ENCODE measurements at regions not wholly inside any gene's neighbourhood (a gene's known extent, or its start where the extent isn't known, plus 50 kb on each side); places are given as distances from the start of the nearest gene placed in this dataset.

DNA sequence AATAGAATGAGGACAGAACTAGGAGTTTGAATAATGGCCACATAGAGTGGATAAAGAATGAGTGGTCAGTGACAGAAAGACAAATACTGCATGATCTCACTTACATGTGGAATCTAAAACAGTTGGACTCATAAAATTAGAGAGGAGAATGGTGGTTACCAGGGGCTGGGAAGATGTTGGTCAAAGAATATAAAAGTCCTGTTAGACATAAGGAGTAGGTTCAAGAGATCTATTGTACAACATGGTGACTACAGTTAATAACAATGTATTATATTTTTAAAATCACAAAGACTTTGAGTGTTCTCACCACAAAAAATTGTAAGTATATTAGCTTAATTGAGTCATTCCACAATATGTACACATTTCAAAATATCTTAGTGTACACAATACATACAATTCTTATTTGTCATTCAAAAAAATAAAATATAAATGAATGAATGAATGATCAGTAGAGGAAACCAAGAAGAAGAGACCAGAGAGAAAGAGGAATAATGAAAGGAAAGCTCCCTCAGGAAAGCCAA is 177.9 kb upstream of the VRK2 start:
- Histone ChIP-seq H3K4me2 (no peak overlapping the region), H3K9me3 (ENCODE audit: insufficient read depth, low read depth) (no peaks in the 10 kb centered on the region), H3F3A (ENCODE audit: insufficient read depth, low read depth) (no peaks in the 10 kb centered on the region), H3K9me2 (ENCODE audit: insufficient read depth) (no peaks in the 10 kb centered on the region), H3K27me3 (ENCODE audit: insufficient read depth, low read depth) (no peaks in the 10 kb centered on the region), H3K4me1 (replicated peaks; ENCODE audit: insufficient read depth) (no peaks in the 10 kb centered on the region; the same call in 1 of the 2 replicates), H3K27ac (no peak overlapping the region), H2AFZ (no peak overlapping the region), H4K20me1 (ENCODE audit: insufficient read depth) (no peaks in the 10 kb centered on the region), H3K79me2 (ENCODE audit: low read depth) (no peaks in the 10 kb centered on the region), H3K4me3 (no peak overlapping the region), H3K36me3 (ENCODE audit: low read depth) (no peaks in the 10 kb centered on the region)
- DNase-seq, result peak in 1 of 2 experiments; percentile 43
- intact Hi-C loops (cut with micrococcal nuclease; ENCODE audit: unreplicated experiment), result no loop called here
- CTCF ChIA-PET, result no interaction called here
- POLR2A ChIA-PET (ENCODE audit: unreplicated experiment), result interaction anchor here (0.7 kb wide), 1 partner anchor 188 kb away, joined by 5 read pairs; no protein-coding TSS in a partner anchor
- TF ChIP-seq EZH2 (IDR thresholded peaks at IDR 0.05; ENCODE audit: low read depth), result no peak
- TF ChIP-seq, protein P1, sequence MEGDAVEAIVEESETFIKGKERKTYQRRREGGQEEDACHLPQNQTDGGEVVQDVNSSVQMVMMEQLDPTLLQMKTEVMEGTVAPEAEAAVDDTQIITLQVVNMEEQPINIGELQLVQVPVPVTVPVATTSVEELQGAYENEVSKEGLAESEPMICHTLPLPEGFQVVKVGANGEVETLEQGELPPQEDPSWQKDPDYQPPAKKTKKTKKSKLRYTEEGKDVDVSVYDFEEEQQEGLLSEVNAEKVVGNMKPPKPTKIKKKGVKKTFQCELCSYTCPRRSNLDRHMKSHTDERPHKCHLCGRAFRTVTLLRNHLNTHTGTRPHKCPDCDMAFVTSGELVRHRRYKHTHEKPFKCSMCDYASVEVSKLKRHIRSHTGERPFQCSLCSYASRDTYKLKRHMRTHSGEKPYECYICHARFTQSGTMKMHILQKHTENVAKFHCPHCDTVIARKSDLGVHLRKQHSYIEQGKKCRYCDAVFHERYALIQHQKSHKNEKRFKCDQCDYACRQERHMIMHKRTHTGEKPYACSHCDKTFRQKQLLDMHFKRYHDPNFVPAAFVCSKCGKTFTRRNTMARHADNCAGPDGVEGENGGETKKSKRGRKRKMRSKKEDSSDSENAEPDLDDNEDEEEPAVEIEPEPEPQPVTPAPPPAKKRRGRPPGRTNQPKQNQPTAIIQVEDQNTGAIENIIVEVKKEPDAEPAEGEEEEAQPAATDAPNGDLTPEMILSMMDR (conservative IDR thresholded peaks at IDR 0.05), result no peak
- BruUV-seq (replicated peaks), result no TSS peak

DNA sequence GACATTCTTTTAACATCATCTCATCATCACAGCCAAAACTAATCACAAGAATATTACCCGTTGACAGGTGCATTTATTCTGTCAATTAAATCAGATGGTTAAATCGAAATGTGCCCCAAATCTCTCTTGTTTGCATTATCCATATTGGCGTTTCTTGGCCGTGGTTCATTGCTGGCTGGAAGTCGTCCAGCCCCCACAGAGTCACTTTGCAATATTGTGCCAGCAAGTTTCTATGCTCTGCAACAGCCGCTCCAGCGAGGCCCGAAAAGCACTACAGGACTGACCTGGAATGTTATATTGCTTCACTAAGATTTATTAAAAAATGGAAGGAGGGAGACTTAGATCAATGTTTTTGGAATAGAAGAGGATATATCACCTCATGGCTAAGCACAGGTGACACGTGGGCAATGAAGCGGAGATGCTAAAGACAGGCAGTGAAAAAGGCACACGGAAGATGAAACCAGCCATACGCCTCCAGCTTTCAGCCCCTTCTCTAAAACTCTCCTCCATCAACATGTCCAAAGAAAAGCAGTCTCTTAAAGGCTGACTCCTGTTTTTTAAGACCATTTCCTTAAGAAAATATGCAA is 176.8 kb upstream of the VRK2 start:
- Histone ChIP-seq H3F3A (ENCODE audit: insufficient read depth, low read depth) (no peaks in the 10 kb centered on the region), H3K36me3 (ENCODE audit: low read depth) (no peaks in the 10 kb centered on the region), H3K27me3 (ENCODE audit: insufficient read depth, low read depth) (no peaks in the 10 kb centered on the region), H4K20me1 (ENCODE audit: insufficient read depth) (no peaks in the 10 kb centered on the region), H3K4me2 (no peak overlapping the region), H3K27ac (no peak overlapping the region), H3K4me3 (no peak overlapping the region), H3K4me1 (replicated peaks; ENCODE audit: insufficient read depth) (no peaks in the 10 kb centered on the region; the same call in 1 of the 2 replicates), H3K9me3 (ENCODE audit: insufficient read depth, low read depth) (no peaks in the 10 kb centered on the region), H2AFZ (no peak overlapping the region), H3K79me2 (ENCODE audit: low read depth) (no peaks in the 10 kb centered on the region), H3K9me2 (ENCODE audit: insufficient read depth) (no peaks in the 10 kb centered on the region)
- intact Hi-C loops (cut with micrococcal nuclease; ENCODE audit: unreplicated experiment), result no loop called here
- CTCF ChIA-PET, result no interaction called here
- POLR2A ChIA-PET (ENCODE audit: unreplicated experiment), result interaction anchor here (0.7 kb wide), 1 partner anchor 85 kb away, joined by 5 read pairs; no protein-coding TSS in a partner anchor
- no TSS peak for BruUV-seq (replicated peaks)
- no peak for TF ChIP-seq EZH2 (IDR thresholded peaks at IDR 0.05; ENCODE audit: low read depth)
- TF ChIP-seq, protein P1 (conservative IDR thresholded peaks at IDR 0.05), result no peak
- DNase-seq, result peak in 1 of 2 experiments; percentile 9

DNA sequence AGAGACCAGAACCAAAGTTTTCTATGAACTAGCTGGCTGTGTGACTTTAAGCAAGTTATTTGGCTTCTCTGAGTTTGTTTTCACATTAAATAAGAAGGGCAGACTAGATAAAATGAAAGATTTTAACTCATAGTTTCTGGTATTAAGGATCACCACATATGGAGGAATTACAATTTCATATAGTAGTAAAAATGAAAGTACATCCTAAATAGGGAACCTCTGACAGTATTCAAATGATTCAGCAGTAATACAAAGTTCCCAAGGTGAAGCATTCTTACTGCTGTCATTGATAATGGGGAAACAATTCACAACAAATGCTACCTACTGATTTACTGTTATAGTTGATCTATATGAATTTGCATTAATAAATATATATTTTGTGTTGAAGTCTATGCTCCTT is 170.3 kb upstream of the VRK2 start:
- no TSS peak for BruUV-seq (replicated peaks)
- Histone ChIP-seq H3K4me2 (no peak overlapping the region), H3K4me1 (replicated peaks; ENCODE audit: insufficient read depth) (peaks cover 20% of the 10 kb centered on the region), H3K36me3 (ENCODE audit: low read depth) (no peaks in the 10 kb centered on the region), H3K27ac (no peak overlapping the region), H3K9me2 (ENCODE audit: insufficient read depth) (no peaks in the 10 kb centered on the region), H3K79me2 (ENCODE audit: low read depth) (no peaks in the 10 kb centered on the region), H3F3A (ENCODE audit: insufficient read depth, low read depth) (peaks cover 3% of the 10 kb centered on the region; the same call in 1 of the 2 replicates), H3K27me3 (ENCODE audit: insufficient read depth, low read depth) (no peaks in the 10 kb centered on the region), H3K4me3 (no peak overlapping the region), H3K9me3 (ENCODE audit: insufficient read depth, low read depth) (no peaks in the 10 kb centered on the region), H2AFZ (no peak overlapping the region), H4K20me1 (ENCODE audit: insufficient read depth) (no peaks in the 10 kb centered on the region)
- intact Hi-C loops (cut with micrococcal nuclease; ENCODE audit: unreplicated experiment), result no loop called here
- no peak for TF ChIP-seq EZH2 (IDR thresholded peaks at IDR 0.05; ENCODE audit: low read depth)
- TF ChIP-seq, protein P1 (conservative IDR thresholded peaks at IDR 0.05), result no peak
- POLR2A ChIA-PET (ENCODE audit: unreplicated experiment), result no interaction called here
- CTCF ChIA-PET, result no interaction called here
- DNase-seq, result no peak

Data from PC-9 (cell line).